ENCODE measurements at regions not wholly inside any gene's neighbourhood (a gene's known extent, or its start where the extent isn't known, plus 50 kb on each side); places are given as distances from the start of the nearest gene placed in this dataset.

DNA sequence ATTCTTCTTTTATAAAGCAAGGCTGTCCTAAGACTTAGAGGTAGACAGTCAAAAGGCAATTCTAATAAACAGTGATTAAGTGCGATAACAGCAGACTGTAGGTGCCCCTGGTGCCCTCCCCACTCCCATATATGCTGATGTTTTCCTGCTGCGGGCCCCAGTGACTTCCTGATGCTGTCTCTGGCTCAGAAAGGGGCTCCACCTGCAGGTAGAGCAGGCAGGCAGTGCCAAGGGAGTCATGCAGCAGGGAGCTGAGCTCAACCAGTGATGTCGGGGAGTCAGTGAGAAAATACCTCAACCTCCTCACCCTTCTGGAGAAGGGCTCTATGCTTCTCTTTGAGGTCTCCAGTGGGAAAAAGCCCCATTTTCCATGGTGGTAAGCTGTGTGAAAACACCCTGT lies 126.7 kb upstream of the SSTR4 start:
- Histone ChIP-seq H3K9me3 (peaks cover 0 to 9% (median 0%) of the 10 kb centered on the region in 11 donors), H3K4me1 (peaks cover 0 to 16% (median 7%) of the 10 kb centered on the region in 9 donors), H3K36me3 (no peaks in the 10 kb centered on the region), H3K27me3 (peaks cover 0 to 59% (median 0%) of the 10 kb centered on the region in 7 donors), H3K4me3 (no peak overlapping the region), H3K27ac (no peak overlapping the region)
- intact Hi-C loops (cut with DNase I) = loop anchor here in 1 of 10 donors (10.0 kb wide), 1 partner anchor 114 kb away; no protein-coding TSS in a partner anchor
- no peak for ATAC-seq
- WGBS, 2 donors = 83 to 86% methylated on average over 3 of the region's 3 CpGs
- TF ChIP-seq CTCF (IDR thresholded peaks at IDR 0.05) = no peak
- no peak for DNase-seq

DNA sequence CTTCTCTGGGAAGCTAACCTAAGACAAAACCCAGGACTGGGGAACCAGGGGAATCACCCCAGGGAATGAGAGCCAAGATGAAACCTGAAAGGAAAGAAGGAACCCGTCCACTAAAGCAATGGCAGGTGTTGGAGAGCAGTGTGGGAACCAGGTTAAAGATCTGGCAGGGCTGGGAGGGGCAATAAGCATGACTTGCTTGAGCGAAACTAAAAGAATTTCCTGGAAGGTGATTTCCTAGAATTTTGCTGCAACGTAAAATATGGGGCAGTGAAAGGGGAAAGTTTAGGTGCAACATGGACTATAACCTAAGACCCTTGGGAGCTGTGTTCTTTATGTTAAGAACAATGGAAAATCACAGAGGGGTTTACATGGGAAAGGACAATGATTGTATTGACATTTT lies 126.2 kb upstream of the SSTR4 start:
- ATAC-seq (no peak), DNase-seq (no peak)
- Histone ChIP-seq H3K9me3 (peaks cover 0 to 9% (median 0%) of the 10 kb centered on the region in 11 donors), H3K4me3 (no peak overlapping the region), H3K27me3 (peaks cover 0 to 64% (median 0%) of the 10 kb centered on the region in 7 donors), H3K27ac (no peak overlapping the region), H3K36me3 (no peaks in the 10 kb centered on the region), H3K4me1 (peaks cover 0 to 16% (median 7%) of the 10 kb centered on the region in 9 donors)
- WGBS, 2 donors = 93 to 96% methylated on average over 3 of the region's 3 CpGs
- intact Hi-C loops (cut with DNase I) = loop anchor here in 1 of 10 donors (10.0 kb wide), 1 partner anchor 114 kb away; no protein-coding TSS in a partner anchor
- no peak for TF ChIP-seq CTCF (IDR thresholded peaks at IDR 0.05)

DNA sequence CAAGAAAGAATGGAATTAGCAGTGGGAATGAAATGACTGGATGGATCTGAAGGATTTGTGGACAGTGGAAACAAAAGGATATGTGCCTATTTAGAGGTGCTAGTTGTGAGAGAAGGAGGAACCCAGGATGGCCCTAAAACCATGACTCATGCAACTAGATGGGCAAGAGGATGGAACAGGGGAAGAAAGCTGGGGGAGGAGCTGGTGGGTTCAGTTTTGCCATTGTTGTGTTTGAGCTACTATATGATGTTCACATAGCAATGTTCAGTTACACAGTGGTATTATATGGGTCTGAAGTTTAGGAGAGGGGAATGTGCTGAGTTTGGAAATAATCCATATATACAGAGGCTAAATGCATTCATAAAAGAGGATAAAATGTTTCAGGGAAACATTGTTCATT lies 125.7 kb upstream of the SSTR4 start:
- Histone ChIP-seq H3K27ac (no peak overlapping the region), H3K27me3 (peaks cover 0 to 69% (median 0%) of the 10 kb centered on the region in 7 donors), H3K4me1 (peaks cover 0 to 16% (median 7%) of the 10 kb centered on the region in 9 donors), H3K4me3 (no peak overlapping the region), H3K36me3 (no peaks in the 10 kb centered on the region), H3K9me3 (peaks cover 0 to 9% (median 0%) of the 10 kb centered on the region in 11 donors)
- no peak for DNase-seq
- intact Hi-C loops (cut with DNase I) = loop anchor here in 1 of 10 donors (10.0 kb wide), 1 partner anchor 115 kb away; no protein-coding TSS in a partner anchor
- ATAC-seq = no peak
- TF ChIP-seq CTCF (IDR thresholded peaks at IDR 0.05) = no peak

DNA sequence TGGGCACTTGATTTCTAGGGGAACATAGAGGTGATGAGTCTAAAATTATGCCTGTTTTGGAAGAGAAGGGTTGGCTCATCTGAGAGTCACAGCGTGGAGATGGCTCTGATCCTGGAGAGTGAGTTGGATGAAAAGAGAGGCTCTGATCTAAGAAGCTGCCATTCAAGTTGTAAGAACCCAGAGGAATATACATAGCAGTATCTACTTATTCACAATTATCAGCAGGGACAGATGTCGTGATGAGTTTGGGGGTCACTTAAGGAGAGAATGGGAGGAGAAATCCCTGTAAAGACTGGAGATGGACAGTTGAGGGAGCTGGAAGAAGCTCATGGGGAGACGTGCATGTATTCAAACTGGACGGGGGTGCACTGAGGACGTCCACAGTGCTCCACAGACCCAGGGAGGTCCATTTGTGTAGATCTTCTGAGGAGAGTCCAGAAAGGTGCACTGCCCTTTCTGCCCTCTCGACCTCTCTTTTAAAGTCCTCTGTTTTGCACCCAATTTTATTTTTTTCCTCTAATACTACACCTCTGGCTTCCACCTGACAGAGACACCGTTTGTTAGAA lies 124.7 kb upstream of the SSTR4 start:
- H3K9me3 ChIP-seq = peaks cover 0 to 9% (median 0%) of the 10 kb centered on the region in 11 donors
- H3K4me1 ChIP-seq = peaks cover 0 to 9% (median 5%) of the 10 kb centered on the region in 9 donors
- ATAC-seq = no peak
- no peak overlapping the region for H3K4me3 ChIP-seq
- WGBS, 2 donors = 81 to 83% methylated on average over 7 of the region's 7 CpGs
- H3K27me3 ChIP-seq = peaks cover 0 to 78% (median 0%) of the 10 kb centered on the region in 7 donors
- no peak overlapping the region for H3K27ac ChIP-seq
- no peaks in the 10 kb centered on the region for H3K36me3 ChIP-seq
- TF ChIP-seq CTCF (IDR thresholded peaks at IDR 0.05) = no peak
- intact Hi-C loops (cut with DNase I) = no loop called here
- no peak for DNase-seq
